SW480 (cell line): ENCODE measurements at regions not wholly inside any gene's neighbourhood (a gene's known extent, or its start where the extent isn't known, plus 50 kb on each side); places are given as distances from the start of the nearest gene placed in this dataset.

ENCODE experiments used
- DNase-seq: peaks from one replicate; pipeline ENCODE4 v3.0.0-alpha.2; 2016; ENCODE audit warnings: low spot score

DNA sequence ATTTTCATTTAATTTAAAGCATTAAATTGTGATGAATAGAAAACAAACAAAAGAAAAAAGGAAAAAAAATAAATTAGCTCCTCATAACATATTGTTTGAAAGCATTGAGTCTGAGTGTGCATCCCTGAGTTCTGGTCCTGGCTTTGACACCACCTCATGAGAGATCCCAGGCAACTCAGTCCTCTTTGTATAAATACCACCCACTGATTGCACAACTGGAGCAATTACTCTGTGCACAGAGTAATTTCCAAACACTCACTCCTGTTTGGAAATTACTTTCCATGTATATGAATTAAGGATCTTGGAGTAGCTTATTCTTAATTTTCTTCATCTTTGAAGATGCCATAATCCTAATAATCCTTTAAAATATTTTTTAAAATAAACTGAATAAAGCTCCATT, 59.4 kb upstream of the C5orf46 start:
- no peak for DNase-seq

DNA sequence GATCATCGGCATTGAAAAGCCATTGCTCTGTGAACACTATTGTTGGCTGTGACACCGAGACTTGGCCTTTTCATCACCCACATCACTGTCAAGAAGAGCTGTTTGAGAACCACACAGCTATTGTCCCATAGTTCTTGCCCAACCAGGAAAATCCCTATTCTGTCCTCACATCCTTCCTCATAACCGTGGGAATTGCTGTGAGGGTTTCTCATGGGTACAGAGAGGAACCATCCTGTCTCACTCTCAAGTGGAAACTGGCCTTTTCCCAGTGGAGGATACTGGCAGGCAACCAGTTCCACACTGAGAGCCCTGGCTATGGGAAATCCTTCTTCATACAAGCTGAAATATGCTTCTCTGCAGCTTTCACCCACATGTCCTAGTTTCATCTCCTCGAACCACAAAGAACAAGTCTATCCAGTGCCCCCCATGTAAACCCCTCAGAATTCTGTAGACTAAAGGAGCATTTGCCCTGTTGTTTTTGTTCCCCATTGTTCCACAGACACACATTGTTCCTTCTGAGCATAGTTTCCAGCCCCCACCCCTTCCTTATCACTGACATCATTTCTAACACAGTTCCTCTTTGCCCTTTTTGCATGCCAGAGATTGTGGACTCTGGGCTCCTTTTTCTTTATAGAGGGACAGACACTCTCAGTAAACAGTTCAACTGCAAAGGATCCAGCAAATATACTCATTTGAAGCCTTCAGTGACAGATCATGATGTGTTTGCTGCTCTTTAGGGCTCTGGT, 57.8 kb upstream of the C5orf46 start:
- DNase-seq = no peak

DNA sequence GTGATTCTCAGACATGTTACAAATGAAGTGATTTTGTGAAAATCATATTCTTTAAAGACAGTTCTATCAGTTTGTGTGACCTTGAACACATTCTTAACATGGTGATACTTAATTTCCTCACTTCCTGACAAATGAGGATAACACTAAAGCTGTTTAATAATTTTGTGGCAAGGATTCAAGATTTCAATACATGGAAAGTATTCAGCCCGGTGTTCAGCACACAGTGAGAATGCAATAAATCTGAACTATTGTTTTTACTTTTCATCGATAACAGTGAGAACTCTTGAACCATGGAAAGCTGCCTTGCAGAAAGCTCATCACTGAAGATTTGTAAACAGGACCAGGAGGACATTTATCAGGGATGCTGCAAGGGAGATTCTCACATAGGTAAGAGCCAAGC, 57.1 kb upstream of the C5orf46 start:
- no peak for DNase-seq

- no peak for DNase-seq
Observed at GRCh38 chr5:147961208-147961749, 54.9 kb upstream of the C5orf46 start.

DNA sequence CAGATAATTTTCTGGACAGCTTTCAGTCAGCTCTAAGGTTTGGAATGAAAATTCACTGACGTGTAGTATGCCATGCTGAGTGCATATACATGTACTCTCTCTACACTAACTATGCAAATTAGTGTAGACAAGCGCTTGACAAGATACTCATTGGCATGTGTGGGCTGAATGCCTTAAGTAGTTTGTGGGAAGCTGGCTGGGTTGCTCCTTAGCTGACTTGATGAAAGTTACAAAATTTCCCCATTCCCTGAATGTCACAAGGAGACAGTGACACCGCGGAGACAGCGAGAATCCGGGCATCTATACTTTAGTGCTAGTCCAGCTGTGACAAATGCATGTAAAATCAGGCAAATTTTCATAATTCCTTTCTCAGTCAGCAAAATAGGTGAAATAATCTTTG, 51.6 kb upstream of the C5orf46 start:
- DNase-seq = no peak

DNA sequence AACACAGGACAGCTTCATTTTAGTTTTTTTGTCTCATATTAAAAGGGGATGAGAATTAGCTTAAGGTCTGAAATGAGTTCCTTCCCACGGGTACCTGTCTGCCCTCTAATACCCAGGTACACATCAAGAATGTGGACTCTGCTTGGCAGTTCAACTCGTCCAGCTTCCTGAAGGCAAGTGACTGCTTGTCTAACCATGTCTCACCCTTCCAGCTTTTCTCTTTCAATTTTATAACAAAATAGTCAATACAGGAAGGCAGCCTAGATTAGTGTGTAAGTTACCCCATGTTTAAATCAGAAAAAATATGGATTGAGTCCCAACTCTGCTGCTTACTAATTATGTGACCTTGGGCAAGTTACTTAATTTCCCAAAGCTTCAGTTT, 50.5 kb upstream of the C5orf46 start:
- no peak for DNase-seq

GRCh38 chr5:147956064-147956841, 49.9 kb upstream of the C5orf46 start:
- no peak for DNase-seq
